IPS-18c (cell line): ENCODE measurements at regions not wholly inside any gene's neighbourhood (a gene's known extent, or its start where the extent isn't known, plus 50 kb on each side); places are given as distances from the start of the nearest gene placed in this dataset.
A peak's percentile ranks its signal among the peaks of the same experiment; 100 is the strongest.
"Not testable (repeated sequence)": the region's sequence is repeated elsewhere in the genome, so short reads cannot be mapped to it uniquely, and the experiment has no call there.

Source experiments
- H3K4me3 ChIP-seq: 2 replicates; pipeline ENCODE4 v1.7.0; 2013; ENCODE audit warnings: low read depth, mild to moderate bottlenecking, low read length, moderate library complexity; ENCODE audit not compliant: insufficient read depth
- H3K9me3 ChIP-seq: one replicate; pipeline ENCODE4 v1.6.1; 2013; ENCODE audit warnings: mild to moderate bottlenecking, low read length, moderate library complexity; ENCODE audit not compliant: control insufficient read depth, insufficient read depth

- H3K4me3 ChIP-seq = no peak overlapping the region
- H3K9me3 ChIP-seq = no peaks in the 10 kb centered on the region
Measured at GRCh38 chr4:141290771-141291170, 70.1 kb downstream of the ZNF330 start.

- Histone ChIP-seq H3K9me3 (no peaks in the 10 kb centered on the region), H3K4me3 (no peak overlapping the region)
Measured at GRCh38 chr4:141294306-141294705, 73.6 kb downstream of the ZNF330 start.

- Histone ChIP-seq H3K9me3 (no peaks in the 10 kb centered on the region), H3K4me3 (no peak overlapping the region)
Measured at GRCh38 chr4:141301216-141301615, 80.5 kb downstream of the ZNF330 start.

- Histone ChIP-seq H3K4me3 (no peak overlapping the region), H3K9me3 (no peaks in the 10 kb centered on the region)
Measured at GRCh38 chr4:141302924-141303323, 82.2 kb downstream of the ZNF330 start.

GRCh38 chr4:141304346-141304745 lies 83.7 kb downstream of the ZNF330 start:
- no peaks in the 10 kb centered on the region for H3K9me3 ChIP-seq
- no peak overlapping the region for H3K4me3 ChIP-seq

GRCh38 chr4:141306331-141306730 lies 85.6 kb downstream of the ZNF330 start:
- Histone ChIP-seq H3K9me3 (no peaks in the 10 kb centered on the region), H3K4me3 (no peak overlapping the region)

- Histone ChIP-seq H3K4me3 (no peak overlapping the region), H3K9me3 (no peaks in the 10 kb centered on the region)
Measured at GRCh38 chr4:141307241-141307689, 86.6 kb downstream of the ZNF330 start.

- Histone ChIP-seq H3K4me3 (no peak overlapping the region), H3K9me3 (no peaks in the 10 kb centered on the region)
Measured at GRCh38 chr4:141309874-141310273, 89.2 kb downstream of the ZNF330 start.

- H3K9me3 ChIP-seq = no peaks in the 10 kb centered on the region
- H3K4me3 ChIP-seq = no peak overlapping the region
Measured at GRCh38 chr4:141311246-141312204, 90.8 kb downstream of the ZNF330 start.

- H3K9me3 ChIP-seq = no peaks in the 10 kb centered on the region
- H3K4me3 ChIP-seq = no peak overlapping the region
Measured at GRCh38 chr4:141314627-141315026, 93.9 kb downstream of the ZNF330 start.

- no peak overlapping the region for H3K4me3 ChIP-seq
Measured at GRCh38 chr4:141328560-141329173, 108.0 kb downstream of the ZNF330 start.

GRCh38 chr4:141329174-141329569 lies 108.5 kb downstream of the ZNF330 start:
- Histone ChIP-seq H3K9me3 (no peaks in the 10 kb centered on the region), H3K4me3 (no peak overlapping the region)

More at GRCh38 chr4:141328560-141329173, 108.0 kb downstream of the ZNF330 start:
- H3K9me3 ChIP-seq = no peaks in the 10 kb centered on the region

- H3K9me3 ChIP-seq = no peaks in the 10 kb centered on the region
Measured at GRCh38 chr4:141330616-141331015, 109.9 kb downstream of the ZNF330 start.

GRCh38 chr4:141331534-141332358 lies 111.1 kb downstream of the ZNF330 start:
- Histone ChIP-seq H3K9me3 (no peaks in the 10 kb centered on the region), H3K4me3 (no peak overlapping the region)

More at GRCh38 chr4:141330616-141331015, 109.9 kb downstream of the ZNF330 start:
- no peak overlapping the region for H3K4me3 ChIP-seq

GRCh38 chr4:141332359-141333181 lies 111.9 kb downstream of the ZNF330 start:
- not testable (repeated sequence) for H3K9me3 ChIP-seq
- H3K4me3 ChIP-seq = peak overlapping the region; percentile 11; the same call in 1 of the 2 replicates

- not testable (repeated sequence) for H3K9me3 ChIP-seq, H3K4me3 ChIP-seq
Measured at GRCh38 chr4:141333456-141334230, 112.9 kb downstream of the ZNF330 start.
